Fibroblast of lung (primary cell): ENCODE measurements at regions not wholly inside any gene's neighbourhood (a gene's known extent, or its start where the extent isn't known, plus 50 kb on each side); places are given as distances from the start of the nearest gene placed in this dataset.

Experiments used
- DNase-seq, 2 donors: peaks; one replicate each; pipeline versions ENCODE4 v3.0.0 to v3.0.0-alpha.2; 2010; ENCODE audit warnings: low read depth in 2 of 2
- H2AFZ ChIP-seq: 2 replicates; pipeline ENCODE4 v1.5.1; 2012; ENCODE audit warnings: low read length, control low read depth, inconsistent platforms
- H3K27ac ChIP-seq: 2 replicates; pipeline ENCODE4 v1.5.1; 2011; ENCODE audit warnings: low read length, control low read depth; ENCODE audit not compliant: insufficient read depth
- H3K27me3 ChIP-seq: 2 replicates; pipeline ENCODE4 v1.5.1; 2011; ENCODE audit warnings: mild to moderate bottlenecking, low read length; ENCODE audit not compliant: control insufficient read depth, insufficient read depth
- H3K36me3 ChIP-seq: 2 replicates; pipeline ENCODE4 v1.5.1; 2011; ENCODE audit warnings: low read length; ENCODE audit not compliant: control insufficient read depth, insufficient read depth
- H3K4me1 ChIP-seq: 2 replicates; pipeline ENCODE4 v1.5.1; 2011; ENCODE audit warnings: low read length; ENCODE audit not compliant: control insufficient read depth, insufficient read depth; ENCODE audit errors: extremely low read depth
- H3K4me2 ChIP-seq: 2 replicates; pipeline ENCODE4 v1.5.1; 2011; ENCODE audit warnings: low read length, control low read depth; ENCODE audit not compliant: insufficient read depth; ENCODE audit errors: extremely low read depth
- H3K4me3 ChIP-seq, 4 experiments: fragments of 200-600 bp in 1 of 4; sonication (generic) in 1 of 4; replicated peaks in 1 of 4; 2 replicates each; pipeline ENCODE4 v1.5.1; 2011 to 2016; ENCODE audit warnings: low read length in 4 of 4, low read depth in 3 of 4, mild to moderate bottlenecking in 3 of 4, control low read depth in 2 of 4, inconsistent platforms in 1 of 4, mixed read lengths in 1 of 4; ENCODE audit not compliant: insufficient read depth in 1 of 4; ENCODE audit errors: control extremely low read depth in 1 of 4
- H3K79me2 ChIP-seq: 2 replicates; pipeline ENCODE4 v1.5.1; 2012; ENCODE audit warnings: mild to moderate bottlenecking, low read length, inconsistent platforms; ENCODE audit not compliant: control insufficient read depth, insufficient read depth
- H3K9ac ChIP-seq: 2 replicates; pipeline ENCODE4 v1.5.1; 2011; ENCODE audit warnings: mild to moderate bottlenecking, low read length, control low read depth; ENCODE audit not compliant: insufficient read depth
- H3K9me3 ChIP-seq: 2 replicates; pipeline ENCODE4 v1.5.1; 2012; ENCODE audit warnings: low read depth, low read length; ENCODE audit not compliant: control insufficient read depth, insufficient read depth
- H4K20me1 ChIP-seq: 2 replicates; pipeline ENCODE4 v1.5.1; 2011; ENCODE audit warnings: low read length; ENCODE audit not compliant: control insufficient read depth, insufficient read depth; ENCODE audit errors: extremely low read depth
- CTCF ChIP-seq, 2 donors: IDR thresholded peaks in 1 of 2; conservative IDR thresholded peaks in 1 of 2; 1 replicate in 1 of 2; 2 replicates in 1 of 2; pipeline ENCODE4 v1.5.1; 2011 to 2012; ENCODE audit warnings: low read length in 2 of 2, control low read depth in 1 of 2, inconsistent platforms in 1 of 2, low read depth in 1 of 2, mild to moderate bottlenecking in 1 of 2
- EZH2 ChIP-seq: IDR thresholded peaks from 2 replicates; pipeline ENCODE4 v1.5.1; 2012; ENCODE audit warnings: low read length, control low read depth, mild to moderate bottlenecking; ENCODE audit errors: missing control alignments

- no peak for TF ChIP-seq EZH2
- H3K9ac ChIP-seq: no peak overlapping the region
- H3K36me3 ChIP-seq: no peaks in the 10 kb centered on the region
- no peak overlapping the region for H3K27ac ChIP-seq
- no peaks in the 10 kb centered on the region for H4K20me1 ChIP-seq
- no peaks in the 10 kb centered on the region for H3K9me3 ChIP-seq
- H2AFZ ChIP-seq: no peak overlapping the region
- H3K4me2 ChIP-seq: no peak overlapping the region
- no peak for DNase-seq
- H3K4me1 ChIP-seq: no peaks in the 10 kb centered on the region
- H3K79me2 ChIP-seq: no peaks in the 10 kb centered on the region
- H3K4me3 ChIP-seq: no peak overlapping the region
- H3K27me3 ChIP-seq: no peaks in the 10 kb centered on the region
Measured at GRCh38 chr6:40083141-40083920, 149.1 kb upstream of the MOCS1 start.

- Histone ChIP-seq H2AFZ (no peak overlapping the region), H3K9me3 (no peaks in the 10 kb centered on the region), H3K4me3 (no peak overlapping the region), H3K9ac (no peak overlapping the region), H3K27ac (no peak overlapping the region), H3K27me3 (no peaks in the 10 kb centered on the region), H3K79me2 (no peaks in the 10 kb centered on the region), H3K4me2 (no peak overlapping the region), H3K36me3 (no peaks in the 10 kb centered on the region), H4K20me1 (no peaks in the 10 kb centered on the region), H3K4me1 (no peaks in the 10 kb centered on the region)
- no peak for TF ChIP-seq EZH2
- TF ChIP-seq CTCF (conservative IDR thresholded peaks at IDR 0.05 in 1 of 2, IDR thresholded peaks at IDR 0.05 in 1 of 2; ENCODE audit: low read depth in 1 of 2, low read length in 2 of 2): no peak
- no peak for DNase-seq
Measured at GRCh38 chr6:40082278-40083043, 148.2 kb upstream of the MOCS1 start.

GRCh38 chr6:40077736-40078135 lies 143.5 kb upstream of the MOCS1 start:
- no peak overlapping the region for H3K27ac ChIP-seq
- TF ChIP-seq CTCF (conservative IDR thresholded peaks at IDR 0.05 in 1 of 2, IDR thresholded peaks at IDR 0.05 in 1 of 2; ENCODE audit: low read depth in 1 of 2, low read length in 2 of 2) (no peak), EZH2 (no peak)
- no peak overlapping the region for H3K9ac ChIP-seq
- no peaks in the 10 kb centered on the region for H3K79me2 ChIP-seq
- no peaks in the 10 kb centered on the region for H3K9me3 ChIP-seq
- no peak overlapping the region for H3K4me3 ChIP-seq
- H3K36me3 ChIP-seq: no peaks in the 10 kb centered on the region
- H3K27me3 ChIP-seq: no peaks in the 10 kb centered on the region
- no peak for DNase-seq
- H4K20me1 ChIP-seq: no peaks in the 10 kb centered on the region
- no peak overlapping the region for H2AFZ ChIP-seq
- H3K4me1 ChIP-seq: no peaks in the 10 kb centered on the region
- H3K4me2 ChIP-seq: no peak overlapping the region
